CD4-positive, alpha-beta T cell treated with Interleukin-15 for 4 hours (primary cell): ENCODE measurements at regions not wholly inside any gene's neighbourhood (a gene's known extent, or its start where the extent isn't known, plus 50 kb on each side); places are given as distances from the start of the nearest gene placed in this dataset.
"Not testable (repeated sequence)": the region's sequence is repeated elsewhere in the genome, so short reads cannot be mapped to it uniquely, and the experiment has no call there.

Experiments used
- DNase-seq: peaks from one replicate; pipeline ENCODE4 v3.0.0-alpha.2; 2020; ENCODE audit warnings: low spot score

DNA sequence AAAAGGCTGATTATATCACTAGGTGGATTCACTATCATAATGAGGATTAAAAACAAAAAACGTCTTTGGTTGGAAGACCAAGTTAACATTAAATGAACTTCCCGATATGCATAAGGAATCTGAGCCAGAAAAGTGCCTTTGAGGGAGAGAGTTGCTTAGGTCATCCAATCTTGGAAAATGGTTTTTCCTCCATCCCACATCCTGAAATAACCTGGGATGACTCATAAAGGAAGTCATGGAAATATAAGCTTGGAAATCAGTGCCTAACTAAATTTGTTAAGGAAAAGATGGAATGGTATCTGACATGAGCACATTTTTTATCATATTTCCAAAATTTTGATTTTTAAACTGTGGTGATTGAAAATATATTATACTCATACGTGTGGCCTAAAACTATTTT is 66.0 kb downstream of the KBTBD8 start:
- DNase-seq = no peak

DNA sequence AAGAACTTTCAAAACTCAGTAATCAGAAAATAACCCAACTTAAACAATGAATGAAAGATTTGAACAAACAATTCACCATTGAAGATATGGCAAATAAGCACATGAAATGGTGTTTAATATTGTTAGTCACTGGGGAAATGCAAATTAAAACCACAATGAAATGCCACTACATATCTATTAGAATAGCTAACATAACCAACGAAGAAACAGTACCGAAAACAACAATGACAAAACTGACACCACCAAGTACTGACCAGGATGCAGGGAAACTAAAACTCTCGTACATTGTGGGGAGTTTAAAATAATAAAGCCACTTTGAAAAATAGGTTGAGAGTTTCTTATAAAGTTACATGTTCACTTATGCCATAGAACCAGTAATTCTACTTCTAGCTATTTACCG is 69.1 kb downstream of the KBTBD8 start:
- DNase-seq = no peak

DNA sequence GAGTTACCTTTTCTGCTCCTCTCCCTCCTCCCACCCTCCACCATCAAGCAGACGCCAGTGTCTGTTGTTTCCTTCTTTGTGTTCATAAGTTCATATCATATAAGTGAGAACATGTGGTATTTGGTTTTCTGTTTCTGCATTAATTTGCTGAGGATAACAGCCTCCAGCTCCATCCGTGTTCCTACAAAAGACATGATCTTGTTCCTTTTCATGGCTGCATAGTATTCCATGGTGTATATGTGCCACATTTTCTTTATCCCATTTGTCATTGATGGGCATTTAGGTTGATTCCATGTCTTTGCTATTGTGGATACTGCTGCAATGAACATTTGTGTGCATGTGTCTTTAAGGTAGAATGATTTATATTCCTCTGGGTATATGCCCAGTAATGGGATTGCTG is 74.5 kb downstream of the KBTBD8 start:
- DNase-seq = not testable (repeated sequence)

DNA sequence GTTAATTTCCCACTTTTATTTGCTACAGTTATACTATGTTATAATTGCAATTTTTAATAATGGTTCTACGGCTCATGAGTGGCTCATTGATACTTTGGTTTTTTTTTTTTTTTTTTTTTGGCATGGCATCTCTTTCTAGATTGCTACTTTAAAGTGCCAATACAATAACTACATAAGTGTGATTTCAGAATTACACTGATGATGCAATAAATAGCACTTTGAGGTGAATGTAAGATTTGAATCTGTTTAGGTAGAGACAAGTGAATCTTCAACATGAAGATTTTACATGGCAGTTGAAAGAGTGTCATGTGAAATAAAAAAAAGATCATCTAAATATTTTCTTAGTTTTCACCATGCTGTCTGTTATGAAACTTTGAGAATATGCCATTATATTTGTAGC is 75.7 kb downstream of the KBTBD8 start:
- no peak for DNase-seq

DNA sequence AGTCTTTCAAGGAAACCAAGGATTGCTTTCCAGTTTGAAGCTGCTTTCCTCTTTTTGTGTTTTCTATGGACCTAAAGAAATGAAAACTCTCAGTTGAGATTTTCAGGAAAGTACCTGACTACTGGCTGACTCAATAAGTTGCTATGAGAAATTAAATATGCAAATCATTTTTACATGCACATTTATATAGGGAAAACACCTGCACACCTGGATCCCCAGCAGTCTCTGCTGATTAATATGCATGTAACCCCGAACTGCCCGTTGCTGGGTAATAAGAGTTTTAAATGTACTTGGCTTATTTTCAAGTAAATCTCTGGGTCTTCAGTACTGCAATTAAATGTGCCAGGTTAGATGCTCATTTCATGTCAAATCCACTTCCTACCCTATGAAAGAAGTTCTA is 77.2 kb downstream of the KBTBD8 start:
- no peak for DNase-seq

DNA sequence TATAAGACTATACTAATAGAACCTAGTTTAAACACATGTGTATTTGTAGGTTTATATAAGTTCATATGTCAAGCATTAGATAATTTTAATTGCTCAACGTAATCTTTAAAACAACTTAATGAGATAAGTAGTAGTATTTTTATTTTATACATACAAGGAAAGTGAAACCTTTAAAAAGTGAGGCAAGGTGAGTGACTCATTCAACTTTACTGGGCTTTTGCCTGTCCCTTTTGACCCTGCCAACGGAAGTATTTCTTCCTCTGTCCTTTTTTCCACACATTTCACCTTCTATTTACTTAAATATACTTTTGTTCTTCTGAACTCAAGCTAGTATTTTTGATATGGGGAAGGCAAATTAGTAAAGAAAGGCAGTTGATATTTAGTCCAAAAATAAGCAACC is 78.5 kb downstream of the KBTBD8 start:
- DNase-seq = no peak

DNA sequence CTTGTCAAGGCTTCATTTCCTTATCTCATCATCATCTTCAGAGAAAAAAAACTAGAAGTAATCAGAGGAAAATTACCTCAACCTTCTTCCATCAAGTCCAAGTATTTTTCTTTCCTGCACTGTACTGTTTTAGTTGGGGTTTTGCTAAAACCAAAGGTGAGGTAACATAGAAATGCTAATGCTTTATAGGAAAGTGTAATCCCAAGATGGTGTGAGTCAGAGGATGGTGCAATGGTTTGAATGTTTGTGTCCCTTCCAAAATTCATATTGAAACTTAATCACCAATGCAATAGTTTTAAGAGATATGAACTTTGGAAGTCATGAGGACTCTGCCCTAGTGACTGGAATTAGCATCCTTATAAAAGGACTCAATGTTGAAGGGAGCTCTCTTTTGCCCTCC is 79.5 kb downstream of the KBTBD8 start:
- DNase-seq = no peak

DNA sequence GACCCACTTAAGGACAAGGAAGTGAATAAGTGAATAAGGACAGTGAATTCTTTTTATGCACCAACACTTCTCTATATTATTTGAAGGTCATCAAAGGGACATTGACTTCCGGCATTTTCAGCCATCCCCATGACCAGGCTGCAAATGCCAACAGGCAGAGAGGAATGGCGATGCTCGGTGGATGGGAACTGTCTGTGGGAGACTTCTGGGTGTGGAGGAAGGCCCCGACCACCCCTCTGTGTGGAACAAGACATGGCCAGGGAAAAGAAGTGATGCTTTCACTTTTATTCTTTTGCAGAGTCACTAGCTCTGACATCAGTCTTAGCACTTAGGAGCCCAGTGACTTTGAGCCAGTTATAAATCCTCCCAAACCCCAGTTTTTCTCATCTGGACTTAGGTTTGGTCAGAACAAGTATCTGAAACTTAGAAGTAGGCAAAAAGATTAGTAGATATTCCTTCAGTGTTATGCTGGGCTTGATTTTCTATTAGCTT is 84.5 kb downstream of the KBTBD8 start:
- DNase-seq = no peak

DNA sequence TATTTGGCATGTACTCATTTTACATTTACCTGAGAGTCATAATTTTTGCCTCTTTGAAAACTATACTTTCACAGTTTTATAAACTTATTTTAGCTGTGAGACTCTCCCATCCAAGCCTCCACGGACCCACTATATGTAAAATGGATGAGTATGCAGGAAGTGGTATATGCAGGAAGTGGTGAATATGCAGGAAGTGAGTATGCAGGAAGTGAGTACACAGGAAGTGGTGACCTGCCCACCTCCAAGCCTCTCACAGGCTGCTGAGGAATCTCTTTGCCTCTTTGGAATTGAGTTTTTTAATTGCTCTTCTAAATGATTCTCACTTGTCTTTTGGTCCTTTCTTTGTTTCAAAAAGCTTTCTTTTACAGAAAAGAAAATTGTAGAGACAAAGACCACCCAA is 85.2 kb downstream of the KBTBD8 start:
- DNase-seq = peak; percentile 41

DNA sequence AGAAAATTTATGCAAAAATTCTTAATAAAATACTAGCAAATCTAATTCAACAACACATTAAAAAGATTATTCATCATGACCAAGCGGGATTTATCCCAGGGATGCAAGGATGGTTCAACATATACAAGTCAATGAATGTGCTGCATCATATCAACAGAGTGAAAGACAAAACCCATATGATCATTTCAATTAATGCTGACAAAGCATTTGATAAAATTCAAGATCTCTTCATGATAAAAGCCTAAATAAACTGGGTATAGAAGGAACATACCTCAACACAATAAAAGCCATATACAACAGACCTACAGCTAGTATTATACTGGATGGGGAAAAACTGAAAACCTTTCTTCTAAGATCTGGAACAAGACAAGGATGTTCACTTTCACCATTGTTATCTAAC is 89.7 kb downstream of the KBTBD8 start:
- DNase-seq = no peak

DNA sequence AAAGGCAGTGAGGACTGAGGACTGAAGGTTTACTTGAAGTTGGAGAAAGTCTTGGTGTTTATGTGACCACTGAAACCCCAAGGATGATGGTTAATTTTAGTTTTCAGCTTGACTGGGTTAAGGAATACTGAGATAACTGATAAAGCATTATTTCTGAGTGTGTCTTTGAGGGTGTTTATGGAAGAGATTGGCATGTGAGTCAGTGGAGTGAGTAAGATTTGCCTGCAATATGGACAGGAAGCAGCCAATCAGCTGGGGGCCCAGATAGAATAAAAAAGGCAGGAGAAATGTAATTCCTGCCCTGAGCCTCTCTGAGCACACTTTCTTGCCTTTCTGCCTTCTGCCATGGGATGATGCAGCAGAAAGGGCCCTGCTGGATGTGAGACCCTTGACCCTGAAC is 92.4 kb downstream of the KBTBD8 start:
- no peak for DNase-seq

DNA sequence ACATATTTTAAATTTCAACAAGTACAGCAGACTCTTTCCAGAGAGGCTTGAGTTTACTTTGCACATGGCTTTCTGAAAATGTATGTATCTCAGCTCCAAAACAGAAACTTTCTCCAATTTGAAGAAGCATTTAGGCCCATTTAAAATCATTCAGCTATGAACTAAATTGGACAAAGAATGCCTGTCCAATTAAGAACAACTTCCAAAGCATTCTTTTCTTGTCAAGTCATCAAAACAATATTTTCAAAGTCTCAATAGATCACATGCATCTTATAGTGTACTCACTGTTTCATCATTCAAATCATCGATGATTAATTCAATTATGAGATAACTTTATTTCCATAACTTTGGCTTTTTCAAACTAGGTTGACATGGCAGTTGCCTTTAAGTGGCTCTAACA is 95.2 kb downstream of the KBTBD8 start:
- DNase-seq = no peak

DNA sequence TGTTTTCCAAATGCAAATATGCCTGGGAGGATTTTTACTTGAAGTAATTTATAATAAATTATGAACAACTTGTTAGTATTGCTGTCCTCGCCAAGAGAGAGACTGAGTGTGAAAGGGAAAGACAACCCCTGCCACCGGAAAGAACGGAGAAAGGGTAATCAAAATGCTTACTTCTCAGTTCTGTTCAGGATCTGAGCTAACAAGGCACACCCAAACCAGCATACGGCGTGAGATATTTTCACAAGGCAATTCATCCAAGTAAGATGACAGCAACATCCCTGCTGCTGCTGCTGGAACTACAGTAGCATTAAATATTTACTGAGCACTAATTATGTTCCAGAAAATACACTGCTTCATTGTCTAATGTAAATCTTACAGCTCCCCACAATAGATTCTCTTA is 96.1 kb downstream of the KBTBD8 start:
- no peak for DNase-seq

DNA sequence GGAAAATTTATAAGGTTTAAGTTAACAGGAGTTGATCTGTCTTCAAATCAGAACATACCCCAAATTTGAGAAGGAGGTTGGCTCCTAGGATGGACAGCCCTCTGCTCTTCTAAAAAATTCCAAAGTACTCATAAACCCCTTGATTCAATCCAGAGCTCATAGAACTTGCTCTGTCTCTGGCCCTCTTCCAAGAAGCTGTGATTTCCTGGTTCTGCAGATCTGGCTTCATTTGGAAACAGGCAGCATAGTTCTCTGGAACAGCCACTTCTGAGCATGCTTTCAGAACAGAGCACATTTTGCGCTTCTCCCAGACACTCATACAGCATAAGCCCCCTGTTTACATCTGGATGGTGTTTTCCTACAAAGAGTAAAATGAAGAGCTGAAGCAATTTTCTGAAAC is 96.7 kb downstream of the KBTBD8 start:
- no peak for DNase-seq

DNA sequence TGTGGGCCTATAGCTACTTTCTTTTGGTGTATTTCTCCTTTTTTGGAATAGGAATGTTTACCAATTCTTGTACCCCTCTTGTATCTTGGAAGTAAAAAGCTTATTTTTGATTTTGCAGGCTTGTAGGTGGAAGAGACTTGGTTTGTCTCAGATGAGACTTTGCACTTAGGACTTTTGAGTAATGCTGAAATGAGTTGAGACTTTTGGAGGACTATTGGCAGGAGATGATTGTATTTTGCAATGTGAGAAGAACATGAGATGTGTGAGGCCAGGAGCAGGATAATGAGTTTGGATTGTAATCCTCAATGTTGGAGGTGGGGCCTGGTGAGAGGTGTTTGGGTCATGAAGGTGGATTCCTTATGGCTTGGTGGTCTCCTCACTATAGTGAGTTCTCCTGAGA is 106.3 kb downstream of the KBTBD8 start:
- DNase-seq = no peak

DNA sequence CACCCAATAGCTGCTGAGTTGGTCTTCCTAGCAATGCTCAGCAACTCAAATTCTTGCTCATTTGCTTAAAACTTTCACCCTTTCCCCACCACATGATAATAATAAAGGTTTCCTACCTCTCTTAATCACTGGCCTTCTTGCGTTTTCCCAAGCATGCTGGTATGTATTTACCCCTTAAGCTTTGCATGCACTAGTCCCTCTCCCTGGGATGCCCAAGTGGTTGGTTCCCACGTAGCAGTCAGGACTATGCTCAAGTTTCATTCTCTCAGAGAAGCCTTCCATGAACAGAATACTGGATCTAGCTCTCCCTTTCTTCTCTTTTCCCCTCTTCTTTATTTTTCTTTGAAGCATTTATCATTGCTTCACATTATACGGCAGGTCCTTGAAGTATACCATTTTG is 108.8 kb downstream of the KBTBD8 start:
- no peak for DNase-seq

DNA sequence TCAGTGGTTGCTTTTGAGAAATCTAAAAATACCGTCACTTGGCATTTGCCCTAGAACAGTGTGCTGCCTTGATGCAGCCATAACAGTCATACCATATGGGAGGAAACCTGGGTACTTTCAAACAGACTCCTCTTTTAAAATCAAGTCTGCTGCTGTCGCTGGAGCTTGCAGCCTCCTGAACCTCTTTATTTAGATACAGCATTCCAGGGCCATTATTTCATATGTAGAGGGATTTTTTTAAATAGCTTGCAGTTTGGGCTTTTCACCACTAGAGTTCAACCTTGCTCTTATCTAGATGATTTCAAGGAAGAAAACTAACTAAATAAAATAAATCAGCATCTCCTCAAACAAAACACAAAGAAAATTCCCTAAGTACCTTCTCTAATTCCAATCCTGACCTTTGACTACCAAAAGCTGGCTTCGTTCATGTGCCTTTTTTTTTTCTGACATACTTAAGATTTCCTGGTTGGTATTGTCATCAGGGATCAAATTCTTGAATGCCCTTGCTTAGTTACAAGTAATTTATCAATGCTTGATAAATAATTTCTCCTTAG is 111.6 kb downstream of the KBTBD8 start:
- no peak for DNase-seq

DNA sequence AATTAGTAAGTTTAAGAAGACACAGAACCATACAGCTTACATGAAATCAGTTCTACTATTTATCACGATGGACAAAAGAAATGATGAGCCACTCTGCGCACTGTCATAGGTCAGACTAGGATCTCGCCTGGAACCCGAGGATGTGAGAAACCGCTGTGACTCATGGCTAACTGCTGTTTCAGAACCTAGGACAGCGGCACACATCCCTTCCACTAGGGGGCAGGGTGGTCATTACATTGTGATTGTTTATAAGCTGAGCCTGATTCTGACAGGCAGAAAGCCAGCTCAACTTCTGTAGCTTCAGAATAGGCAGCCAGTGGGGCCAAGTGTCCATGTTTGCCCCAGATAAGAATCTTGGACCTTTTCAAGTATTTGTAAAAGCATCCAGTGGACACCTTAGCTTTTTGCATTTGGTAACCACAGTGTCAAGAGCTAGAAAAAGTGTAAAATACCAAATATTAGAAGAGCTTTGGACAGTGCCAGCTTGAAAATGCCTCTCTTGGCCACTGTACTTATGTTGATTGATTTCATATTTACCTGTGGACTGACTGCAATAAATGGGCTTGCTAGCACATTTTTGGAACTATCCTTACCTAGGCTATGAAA is 115.8 kb downstream of the KBTBD8 start:
- peak; percentile 80 for DNase-seq

DNA sequence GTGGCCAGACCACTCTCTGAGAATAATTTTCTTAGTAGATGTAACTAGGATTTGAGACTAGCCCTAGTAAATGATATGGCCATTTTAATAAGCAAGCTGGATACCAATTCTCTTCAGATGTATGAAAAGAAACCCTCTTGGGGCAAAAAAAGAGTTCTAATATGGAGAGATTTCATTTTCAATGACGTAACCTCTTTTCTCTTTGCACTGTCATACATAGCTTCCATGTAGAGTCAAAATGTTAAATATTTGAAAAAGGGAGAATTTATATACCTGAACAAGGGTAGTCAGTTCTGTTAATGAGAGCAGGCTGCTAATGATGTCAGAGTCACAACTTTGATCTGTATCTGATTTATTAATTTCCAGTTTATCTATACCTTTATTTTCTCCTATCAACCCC is 120.0 kb downstream of the KBTBD8 start:
- DNase-seq = no peak

DNA sequence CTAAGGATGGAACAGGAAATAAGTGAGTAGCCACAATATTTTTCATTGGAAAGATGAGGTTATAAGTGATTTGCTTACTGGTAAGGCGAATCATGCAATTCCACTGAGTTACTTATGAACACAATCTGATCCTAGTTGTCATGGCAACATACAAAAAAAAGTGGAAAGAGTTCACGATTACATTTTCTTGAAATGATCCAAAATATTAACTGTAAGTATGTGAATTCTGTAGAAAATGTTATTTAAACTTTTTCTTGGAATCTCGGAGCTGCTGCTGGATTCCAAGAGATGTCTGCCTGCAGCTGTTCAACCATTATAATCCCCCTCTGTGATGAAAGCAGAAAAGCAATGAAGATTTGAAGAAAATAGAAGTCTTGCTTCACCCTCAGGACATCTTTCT is 120.5 kb downstream of the KBTBD8 start:
- DNase-seq = no peak

DNA sequence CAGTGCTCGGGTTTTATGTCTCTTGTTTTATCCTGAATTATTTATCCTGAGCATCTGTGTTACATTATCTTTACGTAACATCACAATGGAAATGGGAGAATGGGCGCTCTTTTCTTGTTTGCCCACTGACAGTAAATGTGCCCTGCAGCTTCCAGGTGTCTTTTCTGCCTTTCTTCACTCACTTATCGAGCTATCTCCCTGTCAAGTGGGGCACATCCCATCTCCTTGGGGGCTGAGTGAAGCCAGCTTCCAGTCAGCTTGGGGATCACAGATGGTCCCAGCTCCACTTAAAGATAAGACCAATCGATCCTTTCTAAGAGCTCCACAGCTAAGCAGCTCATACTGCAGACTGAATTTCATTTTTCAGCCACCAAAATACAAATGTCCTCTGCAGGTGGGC is 125.8 kb downstream of the KBTBD8 start:
- DNase-seq = no peak

DNA sequence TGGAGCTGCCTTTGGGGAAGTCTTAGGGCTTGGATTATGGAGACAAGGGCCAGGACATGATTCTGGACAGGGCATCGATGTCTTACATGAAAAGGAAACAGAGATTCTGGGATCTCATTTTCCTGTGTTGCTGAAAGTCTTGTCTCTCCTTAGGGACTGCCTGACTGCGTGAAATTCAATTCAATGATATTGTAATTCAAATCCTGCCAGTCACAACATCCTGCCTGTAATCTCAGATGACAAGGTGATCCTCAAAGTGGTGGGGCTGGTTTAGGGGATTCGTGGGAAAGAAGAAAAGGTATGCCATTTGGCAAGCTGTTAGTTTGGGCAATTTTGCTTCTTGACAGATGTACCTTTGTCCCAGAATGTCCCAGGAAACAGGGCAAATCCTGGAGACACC is 129.1 kb downstream of the KBTBD8 start:
- DNase-seq = no peak

DNA sequence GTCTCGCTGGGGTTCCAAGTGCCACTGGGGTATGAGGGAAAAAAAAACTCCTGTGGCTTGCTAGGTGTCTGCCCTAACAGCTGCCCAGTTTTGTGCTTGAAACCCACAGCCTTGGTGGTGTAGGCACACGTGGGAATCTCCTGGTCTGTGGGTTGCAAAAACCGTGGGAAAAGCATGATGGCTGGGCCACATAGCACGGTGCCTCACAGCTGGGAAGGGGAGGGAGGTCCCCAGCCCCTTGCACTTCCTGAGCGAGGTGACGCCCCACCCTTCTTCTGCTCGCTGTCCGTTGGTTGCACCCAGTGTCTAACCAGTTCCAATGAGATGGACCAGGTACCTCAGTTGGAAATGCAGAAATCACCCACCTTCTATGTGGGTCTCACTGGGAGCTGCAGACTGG is 144.3 kb downstream of the KBTBD8 start:
- no peak for DNase-seq

DNA sequence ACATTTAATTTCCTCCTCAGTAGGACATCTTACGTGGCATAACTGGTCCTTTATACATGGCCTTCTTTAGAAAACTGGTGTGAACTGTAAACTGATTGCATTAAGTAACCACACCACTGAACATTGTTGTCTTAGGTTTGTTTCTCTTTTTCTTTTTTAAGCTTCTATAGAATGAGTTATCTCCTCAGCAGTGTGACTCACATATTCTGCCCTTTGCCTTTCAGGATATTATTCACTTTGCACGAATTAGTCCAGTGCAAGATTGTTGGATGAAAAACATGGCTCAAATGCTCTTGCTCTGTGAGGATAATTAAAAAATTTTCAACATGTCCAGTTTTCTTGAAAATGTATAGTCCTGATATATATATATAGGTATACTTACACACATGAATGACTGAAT is 147.6 kb downstream of the KBTBD8 start:
- DNase-seq = no peak

DNA sequence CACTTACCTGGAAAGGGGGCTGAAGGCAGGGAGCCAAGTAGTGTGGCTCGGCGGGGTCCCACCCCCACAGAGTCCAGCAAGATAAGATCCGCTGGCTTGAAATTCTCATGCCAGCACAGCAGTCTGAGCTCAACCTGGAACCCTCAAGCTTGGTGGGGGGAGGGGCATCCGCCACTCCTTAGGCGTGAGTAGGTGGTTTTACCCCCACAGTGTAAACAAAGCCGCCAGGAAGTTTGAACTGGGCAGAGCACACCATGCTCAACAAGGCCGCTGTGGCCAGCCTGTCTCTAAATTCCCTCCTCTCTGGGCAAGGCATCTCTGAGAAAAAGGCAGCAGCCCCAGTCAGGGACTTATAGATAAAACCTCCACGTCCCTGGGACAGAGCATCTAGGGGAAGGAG is 156.3 kb downstream of the KBTBD8 start:
- no peak for DNase-seq
